SK-N-SH treated with all-trans-retinoic acid at 6 μM for 48 hours (cell line): ENCODE measurements at regions not wholly inside any gene's neighbourhood (a gene's known extent, or its start where the extent isn't known, plus 50 kb on each side); places are given as distances from the start of the nearest gene placed in this dataset.

Experiments used
- CSRNP3 ChIP-seq: fragments of 250-450 bp; sonication (Bioruptor Pico); IDR thresholded peaks from 2 replicates; pipeline ENCODE4 v1.5.1; 2021; ENCODE audit warnings: mild to moderate bottlenecking, moderate library complexity
- ESRRG ChIP-seq: fragments of 250-450 bp; sonication (Bioruptor Pico); IDR thresholded peaks from 2 replicates; pipeline ENCODE4 v1.6.1; 2021; ENCODE audit warnings: mild to moderate bottlenecking
- PATZ1 ChIP-seq: fragments of 250-450 bp; sonication (Bioruptor Pico); IDR thresholded peaks from 2 replicates; pipeline ENCODE4 v1.8.0; 2020; ENCODE audit warnings: mild to moderate bottlenecking, moderate library complexity, borderline replicate concordance
- RARB ChIP-seq: fragments of 250-450 bp; sonication (Bioruptor Pico); IDR thresholded peaks from 2 replicates; pipeline ENCODE4 v1.8.0; 2021; ENCODE audit warnings: mild to moderate bottlenecking, moderate library complexity
- TCF4 ChIP-seq: fragments of 250-450 bp; sonication (Bioruptor Pico); IDR thresholded peaks from 2 replicates; pipeline ENCODE4 v1.8.0; 2021; ENCODE audit warnings: mild to moderate bottlenecking, moderate library complexity, borderline replicate concordance
- ZNF565 ChIP-seq: fragments of 450-650 bp; formaldehyde crosslinking; conservative IDR thresholded peaks from 2 replicates; pipeline ENCODE4 v1.5.0; 2020; ENCODE audit warnings: low read depth, mild to moderate bottlenecking, moderate library complexity

GRCh38 chr10:58965855-58966254 lies 210.6 kb upstream of the PHYHIPL start:
- TF ChIP-seq ZNF565 (CRISPR knock-in tag) (no peak), TCF4 (CRISPR knock-in tag) (no peak), PATZ1 (CRISPR knock-in tag) (no peak), CSRNP3 (no peak), RARB (no peak), ESRRG (CRISPR knock-in tag) (no peak)
